NT2/D1 (cell line): ENCODE measurements at regions not wholly inside any gene's neighbourhood (a gene's known extent, or its start where the extent isn't known, plus 50 kb on each side); places are given as distances from the start of the nearest gene placed in this dataset.

ENCODE experiments used
- SUZ12 ChIP-seq: IDR thresholded peaks from 2 replicates; pipeline ENCODE4 v1.6.1; 2011; ENCODE audit not compliant: insufficient read length, insufficient read depth; ENCODE audit errors: extremely low read depth
- ZNF274 ChIP-seq: IDR thresholded peaks from 2 replicates; pipeline ENCODE4 v1.6.1; 2011; ENCODE audit warnings: mild to moderate bottlenecking, low read depth, low read length

- TF ChIP-seq ZNF274, result no peak
- TF ChIP-seq SUZ12, result no peak
Observed at GRCh38 chr17:83196366-83196765, 117.0 kb downstream of the METRNL start.
